ENCODE measurements at regions not wholly inside any gene's neighbourhood (a gene's known extent, or its start where the extent isn't known, plus 50 kb on each side); places are given as distances from the start of the nearest gene placed in this dataset.

DNA sequence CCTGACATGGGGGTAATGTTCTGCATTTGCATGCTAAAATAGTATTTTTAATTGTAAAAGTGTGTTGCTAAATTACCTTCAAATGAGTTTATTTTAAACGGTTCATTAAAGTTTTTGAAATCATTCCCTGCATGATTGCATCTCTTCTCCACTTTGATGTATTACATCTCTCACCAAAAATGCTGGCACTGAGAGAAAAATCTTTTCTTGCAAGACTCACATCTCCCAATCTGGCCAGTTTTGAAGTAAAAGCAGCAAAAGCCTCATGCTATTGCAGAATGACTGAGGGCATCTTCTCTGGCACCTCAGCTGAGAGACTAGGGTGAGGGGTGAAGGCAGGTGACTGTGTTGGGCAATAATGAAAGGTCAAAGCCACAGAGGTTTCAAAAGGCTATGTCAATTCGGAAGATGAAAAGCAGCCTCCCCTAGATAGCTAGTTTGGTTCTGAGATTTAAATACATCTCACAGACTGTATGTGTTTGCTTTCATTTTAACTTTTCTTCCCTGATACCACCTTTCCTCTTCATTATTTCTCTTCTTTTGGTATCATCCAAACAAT lies 292.2 kb upstream of the RAG2 start:
- no peak for DNase-seq (ENCODE audit: low read depth in 3 of 3)

DNA sequence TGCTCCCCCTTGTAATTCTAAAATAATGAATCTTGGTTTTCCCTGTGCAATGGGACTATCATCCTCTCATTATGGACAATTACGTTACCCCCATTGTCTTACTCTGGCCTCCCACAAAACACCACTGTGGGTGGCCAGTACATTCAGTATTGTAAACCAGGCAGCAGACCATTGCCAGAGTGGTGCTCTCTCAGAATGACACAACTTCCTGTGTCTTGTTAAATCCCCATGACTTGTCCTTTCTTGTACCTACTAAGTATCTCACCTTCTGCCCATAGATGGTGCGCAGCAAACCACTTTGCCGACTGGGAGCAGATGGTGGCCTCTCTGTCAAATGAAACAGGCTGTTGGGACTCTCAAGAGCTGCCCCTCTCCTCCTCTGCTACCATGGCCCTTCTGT lies 287.1 kb upstream of the RAG2 start:
- no peak for DNase-seq (ENCODE audit: low read depth in 3 of 3)

DNA sequence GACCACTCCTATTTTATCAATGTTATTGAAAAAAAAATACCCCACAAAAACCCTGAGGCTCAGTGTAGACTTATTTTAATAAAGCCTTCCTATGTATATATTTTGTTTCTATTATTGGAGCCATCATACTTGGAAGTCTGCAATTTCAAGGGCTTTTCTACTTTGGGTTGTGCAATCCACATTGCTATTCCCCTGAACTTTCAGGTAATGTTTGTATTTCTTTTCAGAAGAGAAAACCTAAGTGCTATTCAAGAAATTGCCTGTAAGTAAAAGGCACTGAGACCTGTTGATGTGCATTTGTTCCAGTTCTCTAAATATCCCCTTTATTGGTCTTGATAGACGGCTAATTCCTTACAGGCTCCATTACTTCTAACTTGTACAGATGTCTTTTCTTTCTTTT lies 280.7 kb upstream of the RAG2 start:
- DNase-seq (ENCODE audit: low read depth in 3 of 3) = no peak

DNA sequence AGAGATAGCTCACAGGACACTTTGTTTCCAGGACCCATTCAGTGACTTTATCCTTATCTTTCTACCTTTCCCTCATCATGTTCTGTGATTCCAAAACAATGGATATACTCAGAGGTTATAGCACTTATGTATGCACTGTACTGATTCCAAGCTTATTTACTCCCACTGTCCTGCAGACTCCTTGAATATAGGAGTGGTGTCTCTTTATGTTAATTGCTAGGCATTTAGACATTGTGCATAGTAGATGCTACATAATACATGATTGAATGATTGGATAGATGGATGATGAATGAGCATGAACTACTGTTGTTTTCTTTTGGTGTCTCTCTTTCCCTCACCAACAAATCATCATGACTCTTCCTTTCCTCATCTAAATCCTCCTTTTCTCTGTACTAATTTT lies 279.1 kb upstream of the RAG2 start:
- no peak for DNase-seq (ENCODE audit: low read depth in 3 of 3)

DNA sequence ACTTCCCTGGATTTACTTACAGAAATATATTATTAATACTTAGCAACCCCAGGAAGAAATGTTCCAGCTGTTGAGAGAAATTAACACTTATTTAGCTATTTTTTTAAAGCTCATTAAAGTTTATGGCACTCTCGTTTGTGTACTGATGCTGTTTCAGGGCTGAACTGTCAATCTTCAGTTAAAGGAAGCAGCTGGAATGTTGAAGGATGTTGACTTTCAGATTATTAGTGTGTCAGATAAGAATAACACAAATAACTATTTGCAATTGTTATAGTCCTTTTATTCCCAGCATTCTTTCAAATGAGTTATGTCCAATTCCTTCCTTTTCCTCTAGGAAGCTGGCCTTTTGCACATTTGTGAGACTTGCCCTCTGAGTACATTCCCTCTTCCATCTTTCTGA lies 278.2 kb upstream of the RAG2 start:
- DNase-seq (ENCODE audit: low read depth in 3 of 3) = no peak

DNA sequence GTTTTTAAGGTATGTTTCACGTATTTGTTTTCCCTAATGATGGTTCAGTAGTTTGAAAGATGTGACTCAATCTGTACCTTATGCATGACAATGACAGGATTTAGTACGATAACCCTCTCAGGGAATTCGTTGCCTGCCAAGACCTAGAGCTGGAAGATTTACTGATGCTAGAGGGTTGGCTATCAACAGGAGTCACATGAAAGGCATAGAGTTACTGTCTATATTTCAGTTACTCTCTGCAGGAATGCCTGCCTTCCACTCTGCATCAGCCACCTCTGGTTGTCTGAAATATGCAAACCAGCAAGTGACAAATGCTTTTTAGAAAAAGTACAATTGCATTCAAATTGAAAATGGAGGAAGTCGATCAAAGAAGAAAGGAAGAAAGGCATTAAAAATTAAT lies 276.3 kb upstream of the RAG2 start:
- no peak for DNase-seq (ENCODE audit: low read depth in 3 of 3)

DNA sequence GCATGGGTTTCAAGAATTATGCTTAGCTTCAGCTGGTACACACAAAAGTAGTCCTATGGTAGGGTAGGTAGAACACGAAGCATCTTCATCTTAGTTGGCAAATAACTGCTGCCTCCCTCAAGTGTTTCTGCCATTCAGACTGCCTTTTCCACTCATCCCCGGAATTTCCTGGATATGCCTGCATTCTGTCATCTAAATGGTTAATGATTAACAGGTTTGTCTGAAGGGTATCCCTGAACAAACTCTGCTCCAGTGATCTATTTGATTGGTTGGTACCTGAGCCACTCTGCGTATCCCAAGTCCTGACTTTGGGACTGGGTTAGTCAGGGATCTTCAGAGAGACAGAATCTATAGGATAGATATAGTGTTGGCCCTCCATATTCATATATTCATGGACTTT lies 272.3 kb upstream of the RAG2 start:
- no peak for DNase-seq (ENCODE audit: low read depth in 3 of 3)

DNA sequence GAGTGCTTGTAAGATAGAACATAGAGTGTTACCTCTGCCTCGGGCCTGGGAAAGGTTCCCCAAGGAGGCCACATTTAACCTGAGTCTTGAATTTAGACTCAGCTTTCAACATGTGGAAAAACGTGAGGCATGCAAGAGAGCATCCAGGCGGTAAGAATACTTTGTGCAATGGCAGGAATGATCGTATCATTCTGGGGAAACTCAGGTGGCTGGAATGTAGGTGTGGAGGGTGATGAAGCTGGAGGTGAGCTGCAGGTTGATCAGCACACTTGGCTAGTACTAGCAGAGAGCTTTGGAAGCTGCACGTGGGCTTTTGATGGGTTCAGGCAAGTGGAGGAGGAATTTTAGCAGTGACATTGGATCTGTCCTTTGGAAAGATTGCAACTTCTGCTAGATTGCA lies 270.3 kb upstream of the RAG2 start:
- DNase-seq (ENCODE audit: low read depth in 3 of 3) = no peak

DNA sequence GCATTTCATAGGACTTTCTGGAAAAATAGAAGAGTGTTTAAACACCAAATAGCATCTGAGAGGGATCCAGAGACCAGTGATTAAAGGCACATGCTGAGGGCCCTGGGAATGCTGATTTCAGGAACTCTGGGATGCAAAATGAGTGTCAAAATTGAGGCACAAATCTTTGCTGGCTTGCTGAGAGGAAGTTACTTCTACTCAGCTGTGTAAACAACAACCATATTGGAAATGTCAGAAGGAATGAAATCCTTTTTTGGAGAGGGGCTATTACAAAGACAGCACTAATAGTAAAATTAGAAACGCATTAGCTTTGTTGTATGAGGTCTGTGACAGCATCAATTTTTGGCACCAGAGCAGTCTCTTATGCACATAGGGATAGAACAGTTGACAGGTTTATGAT lies 267.8 kb upstream of the RAG2 start:
- no peak for DNase-seq (ENCODE audit: low read depth in 3 of 3)

DNA sequence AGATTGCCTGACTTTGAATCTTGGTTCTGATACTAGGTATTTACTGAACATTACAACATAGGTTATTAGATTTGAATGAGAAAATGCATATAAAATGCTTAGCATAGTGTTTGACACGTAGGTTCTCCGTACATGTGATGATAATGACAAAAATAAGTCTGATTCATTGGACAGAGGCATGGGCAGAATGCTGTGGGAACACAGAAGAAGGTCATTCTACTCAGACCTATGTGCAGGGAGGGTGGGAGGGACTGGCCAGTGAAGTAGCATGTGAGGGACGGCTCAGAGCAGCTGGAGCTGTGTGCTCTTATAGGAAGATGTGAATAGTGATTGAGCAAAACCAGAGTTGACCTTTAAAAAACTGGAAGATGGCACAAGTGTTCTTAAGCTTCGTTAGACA lies 256.8 kb upstream of the RAG2 start:
- no peak for DNase-seq (ENCODE audit: low read depth in 3 of 3)

DNA sequence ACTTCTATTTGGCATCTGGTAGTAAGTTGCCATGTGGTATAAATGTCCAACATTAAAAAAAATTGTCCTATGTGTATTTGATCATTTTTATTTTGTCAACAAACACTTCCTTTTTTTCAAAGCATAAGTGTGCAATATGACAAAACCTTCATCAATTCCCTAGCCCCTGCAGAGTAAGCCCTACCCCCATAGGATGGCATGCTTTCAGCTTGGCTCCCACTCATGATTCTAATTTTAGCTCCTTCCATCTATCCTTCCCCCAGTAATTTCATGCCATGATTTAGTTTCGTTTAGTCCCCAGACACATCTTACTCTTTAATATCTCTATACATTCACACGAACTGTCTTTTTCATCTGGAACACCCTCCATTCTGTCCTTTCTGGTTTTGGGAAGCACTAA lies 250.6 kb upstream of the RAG2 start:
- no peak for DNase-seq (ENCODE audit: low read depth in 3 of 3)

DNA sequence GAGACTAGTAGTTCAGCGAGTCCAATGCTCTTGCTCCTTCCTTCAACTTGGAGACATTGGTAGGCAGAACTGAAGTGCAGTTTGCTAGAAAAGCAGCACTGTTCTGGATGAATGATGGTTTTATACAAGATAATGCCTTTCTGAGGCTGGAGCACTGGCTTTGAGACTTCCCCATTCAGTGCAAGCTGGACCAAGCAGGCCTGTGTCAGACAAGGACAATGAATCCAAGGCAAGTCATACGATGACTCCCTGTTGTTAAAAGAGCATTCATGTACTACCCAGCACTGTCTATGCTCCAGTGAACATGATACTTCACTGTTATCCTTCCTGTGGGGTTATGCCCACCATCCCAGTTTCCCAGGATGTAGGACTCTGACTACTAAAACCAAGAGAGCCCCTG lies 242.3 kb upstream of the RAG2 start:
- no peak for DNase-seq (ENCODE audit: low read depth in 3 of 3)

DNA sequence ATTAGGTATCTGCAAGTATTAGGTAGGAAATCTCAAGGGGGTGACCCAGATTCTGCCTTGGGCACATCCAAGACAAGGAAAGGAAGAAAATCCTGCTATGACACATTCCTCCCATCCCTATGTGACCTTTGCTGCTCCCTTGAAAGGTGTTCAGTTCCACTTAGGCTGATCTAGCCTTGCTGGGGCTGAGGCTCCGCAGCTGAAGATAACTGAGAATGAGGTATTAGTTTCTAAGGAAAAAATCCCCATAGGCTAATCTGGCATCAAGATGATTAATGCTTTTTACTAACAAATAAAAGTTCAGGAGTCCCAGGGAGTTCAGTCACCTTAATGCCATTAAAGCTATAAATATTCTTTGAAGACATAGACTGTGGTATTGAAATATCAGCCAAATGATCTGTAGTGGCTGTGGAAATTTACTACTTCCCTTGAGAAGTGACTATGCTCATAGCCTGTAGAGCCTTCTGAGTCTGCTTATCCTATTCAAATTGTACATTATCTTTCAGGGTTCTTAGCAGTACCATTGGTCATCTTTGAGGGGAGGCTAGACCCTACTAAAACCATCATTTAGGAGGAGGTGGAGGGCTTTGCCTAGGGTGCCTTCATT lies 239.9 kb upstream of the RAG2 start:
- no peak for DNase-seq (ENCODE audit: low read depth in 3 of 3)

DNA sequence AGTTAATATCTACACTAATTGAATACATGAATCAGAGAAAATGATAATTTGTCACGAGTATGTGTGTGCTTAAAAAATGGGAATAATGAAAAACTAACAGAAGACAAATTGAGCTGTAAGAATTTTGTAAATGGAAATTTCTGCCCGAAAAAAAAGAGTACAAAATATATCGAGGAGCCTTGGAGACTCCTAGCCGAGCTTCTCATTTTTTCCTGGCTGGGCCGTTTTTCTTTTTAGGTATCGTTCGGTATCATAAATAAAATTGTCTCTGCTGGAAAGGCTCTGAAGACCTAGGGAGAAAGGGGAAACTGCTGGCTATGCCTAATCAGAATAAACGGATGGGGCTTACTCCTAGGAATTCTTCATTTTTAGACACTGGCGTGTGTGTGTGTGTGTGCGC lies 227.2 kb upstream of the RAG2 start:
- no peak for DNase-seq (ENCODE audit: low read depth in 3 of 3)

DNA sequence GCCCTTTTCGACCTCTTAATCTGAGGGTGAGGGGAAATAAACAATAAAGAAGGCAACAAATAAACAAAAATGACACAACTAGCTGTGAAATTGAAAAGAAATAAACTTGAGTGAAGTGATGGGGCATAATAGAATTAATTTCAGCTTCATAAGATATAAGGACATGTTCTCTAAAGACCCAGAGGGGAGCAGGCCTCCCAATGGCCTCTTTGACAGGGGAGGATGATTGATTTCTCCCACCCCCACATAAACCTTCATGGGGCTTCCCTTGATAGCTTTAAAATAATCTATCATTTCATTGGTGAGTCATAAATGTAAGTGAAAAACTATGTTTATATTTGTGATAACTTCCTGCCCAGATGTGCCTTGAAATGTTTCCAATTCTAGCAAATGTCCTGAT lies 226.3 kb upstream of the RAG2 start:
- DNase-seq (ENCODE audit: low read depth in 3 of 3) = no peak

DNA sequence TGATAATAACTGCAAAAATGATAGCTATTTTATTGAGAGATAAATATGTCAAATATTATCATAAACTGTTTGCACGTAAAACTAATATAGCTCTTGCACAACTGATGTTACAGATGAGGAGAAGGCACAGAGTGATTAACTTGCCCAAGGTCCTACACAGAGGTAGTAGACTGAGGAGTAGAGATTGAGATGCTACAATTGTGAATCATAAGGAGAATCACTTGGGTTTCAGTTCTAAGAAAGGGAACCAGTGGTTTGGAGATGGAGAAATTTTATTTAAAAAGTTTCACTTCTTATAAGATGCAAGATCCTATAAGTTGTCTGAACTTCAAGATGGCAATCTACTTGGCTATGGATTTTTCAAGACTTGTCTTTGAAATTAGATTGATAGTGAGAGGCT lies 224.8 kb upstream of the RAG2 start:
- no peak for DNase-seq (ENCODE audit: low read depth in 3 of 3)

DNA sequence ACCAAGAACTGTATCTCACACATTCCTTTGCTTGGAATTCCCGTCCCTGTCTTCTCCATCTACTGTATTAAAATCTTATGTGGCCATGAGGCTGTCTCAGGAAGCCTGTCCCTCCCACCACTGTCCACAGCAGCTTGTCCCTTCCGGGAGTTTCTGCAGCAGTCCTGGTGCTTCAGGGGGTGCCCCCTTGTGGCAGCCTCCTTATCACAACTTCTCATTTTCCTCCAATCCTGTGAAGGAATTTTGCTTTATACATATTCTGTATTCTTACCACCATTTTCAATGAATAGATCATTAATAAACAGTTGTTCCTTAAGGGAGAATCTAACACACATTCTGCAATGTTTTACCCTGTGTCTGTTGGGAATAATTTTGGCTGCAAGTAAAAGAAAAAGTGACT lies 220.4 kb upstream of the RAG2 start:
- DNase-seq (ENCODE audit: low read depth in 3 of 3) = no peak

DNA sequence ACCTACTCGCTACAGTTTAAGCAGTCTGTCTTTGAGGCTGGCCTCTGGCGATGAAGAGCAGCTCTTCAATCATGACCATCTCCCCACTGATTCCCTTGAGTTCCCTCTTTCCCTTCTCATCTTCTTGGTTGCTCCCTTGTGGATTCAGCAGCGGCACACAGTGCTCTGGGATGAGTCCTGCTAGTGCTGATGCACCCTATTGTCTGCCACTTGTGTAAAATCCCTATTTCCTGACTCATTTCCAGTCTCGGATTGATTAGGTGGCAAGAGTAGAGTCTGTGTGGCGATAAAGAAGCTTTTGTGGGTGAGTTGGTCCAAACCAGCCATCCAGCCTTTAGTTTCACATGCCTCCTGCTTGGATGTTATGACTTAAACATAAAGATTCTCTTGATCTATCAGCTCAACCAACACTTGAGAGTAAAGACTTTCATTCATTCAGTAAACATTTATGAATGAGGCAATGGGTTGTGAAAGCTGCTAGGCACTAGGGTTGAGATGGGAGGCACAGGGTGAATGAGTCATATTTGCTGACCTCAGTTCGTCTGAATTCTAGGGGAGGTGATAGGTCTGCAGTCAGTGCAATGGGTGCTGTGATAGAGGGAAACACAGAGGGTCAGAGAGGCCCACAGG lies 219.4 kb upstream of the RAG2 start:
- DNase-seq (ENCODE audit: low read depth in 3 of 3) = no peak

DNA sequence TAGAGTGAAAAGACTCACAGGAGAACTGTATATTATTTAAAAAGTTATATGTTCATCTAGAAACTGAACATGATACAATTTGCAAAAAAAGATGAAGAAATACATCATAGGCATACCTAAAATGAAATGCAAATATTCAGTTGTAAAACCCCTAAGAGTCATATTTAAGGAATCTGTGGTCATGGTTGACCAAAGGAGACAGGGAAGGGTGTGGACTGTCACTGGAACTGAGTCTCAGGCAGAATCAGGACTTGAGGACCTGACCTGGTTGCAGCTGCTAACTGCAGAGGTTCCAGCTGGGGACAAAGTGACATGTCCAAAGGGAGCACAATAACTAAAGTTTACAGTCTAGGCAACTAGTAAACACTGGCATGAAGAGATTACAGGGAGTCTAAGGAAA lies 211.3 kb upstream of the RAG2 start:
- no peak for DNase-seq (ENCODE audit: low read depth in 3 of 3)

DNA sequence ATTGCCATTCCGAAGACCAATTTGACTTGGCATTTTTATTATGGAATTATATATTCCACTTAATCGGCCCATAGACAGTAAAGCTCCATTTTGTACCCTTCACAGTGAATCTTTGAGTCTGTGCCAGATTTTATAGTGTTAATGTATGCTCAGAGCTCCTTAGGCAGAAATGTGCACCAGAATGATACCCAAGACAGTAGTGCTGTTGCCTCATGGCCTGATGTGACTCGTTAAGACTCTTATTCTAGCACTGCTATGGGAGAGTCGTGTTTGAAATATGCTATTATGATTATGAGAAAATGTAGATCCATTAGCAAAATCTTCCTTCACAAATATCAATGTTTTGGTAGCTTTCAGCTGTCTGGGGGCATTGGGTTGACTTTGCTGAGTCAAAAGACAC lies 209.8 kb upstream of the RAG2 start:
- DNase-seq (ENCODE audit: low read depth in 3 of 3) = no peak

DNA sequence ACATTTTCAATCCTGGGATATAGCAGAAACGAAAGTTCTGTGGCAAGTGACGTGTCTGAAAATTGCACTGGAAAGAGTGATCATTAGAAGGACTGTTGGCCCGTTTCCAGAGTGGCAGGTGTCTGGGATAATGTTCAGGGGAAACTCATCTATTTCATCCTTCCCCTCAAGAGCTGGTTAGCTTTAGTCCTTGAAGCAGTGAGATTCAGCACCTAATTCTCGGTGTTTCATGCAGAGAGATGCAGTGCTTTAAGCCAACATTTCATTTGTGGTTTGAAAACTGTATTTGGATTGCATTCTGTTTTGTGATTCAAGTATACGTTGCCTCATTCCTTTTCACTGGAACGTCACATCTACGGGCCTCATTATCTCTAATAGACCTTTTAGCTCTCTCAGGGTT lies 205.0 kb upstream of the RAG2 start:
- no peak for DNase-seq (ENCODE audit: low read depth in 3 of 3)

DNA sequence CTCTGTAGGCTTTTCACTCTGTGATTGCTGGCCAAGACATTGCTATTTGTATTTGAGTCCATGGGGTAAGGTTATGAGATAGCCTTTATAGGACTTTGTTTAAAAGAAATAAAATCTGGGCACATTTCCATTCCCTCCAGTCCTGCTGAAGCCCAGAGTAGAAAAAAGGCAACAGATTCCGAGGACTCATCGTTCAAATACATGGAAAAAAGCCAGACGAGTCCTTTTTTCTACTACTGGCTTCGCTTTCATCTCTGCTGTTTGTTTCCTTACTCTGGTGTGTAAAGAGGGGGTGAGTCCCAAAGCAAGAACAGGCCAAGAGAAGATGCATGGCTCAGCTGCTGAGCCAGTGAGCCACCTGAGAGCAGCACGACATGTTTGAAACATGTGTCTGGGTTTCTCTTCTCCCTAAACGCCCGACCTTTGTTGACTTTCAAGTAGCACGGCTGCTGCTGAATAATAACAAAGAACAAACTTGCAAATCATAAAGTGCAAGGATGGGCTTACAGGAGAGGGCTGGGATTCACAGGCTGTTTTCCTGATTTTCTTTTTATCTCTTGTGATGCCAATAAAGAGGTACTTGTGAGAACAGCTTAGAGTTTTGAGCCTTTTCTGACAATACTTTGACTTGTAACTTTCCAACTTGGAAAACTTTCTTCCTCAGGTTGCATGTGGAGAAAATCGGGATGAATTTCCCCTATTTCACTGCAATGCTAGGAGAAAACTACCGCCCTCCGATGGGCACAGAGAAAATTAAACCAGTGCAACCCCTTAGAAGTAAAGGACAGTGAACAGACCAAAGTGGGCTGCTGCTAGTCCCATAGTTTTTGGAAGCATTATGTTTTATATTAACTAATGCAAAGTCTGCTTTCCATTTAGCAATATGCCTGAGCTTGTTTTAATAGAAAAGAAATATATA lies 195.2 kb upstream of the RAG2 start:
- DNase-seq (ENCODE audit: low read depth in 3 of 3) = no peak

DNA sequence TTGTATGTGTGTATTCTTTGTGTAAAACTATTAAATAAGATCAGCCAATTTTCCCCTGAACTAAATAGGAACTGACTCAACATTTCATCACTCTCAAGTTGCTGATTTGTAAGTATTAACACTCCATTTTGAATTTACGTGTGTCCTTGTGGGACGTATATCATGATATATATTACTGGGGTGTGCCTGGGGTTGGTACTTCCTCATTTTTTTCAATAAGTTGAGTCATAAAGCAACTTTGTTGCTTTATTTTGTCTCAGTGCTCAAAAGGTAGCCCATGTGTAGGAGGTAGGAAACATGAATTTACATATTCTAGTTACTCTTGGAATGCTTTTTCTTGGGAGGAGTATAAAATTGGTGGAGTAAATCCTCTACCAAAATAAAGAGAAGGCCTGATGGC lies 193.9 kb upstream of the RAG2 start:
- DNase-seq (ENCODE audit: low read depth in 3 of 3) = no peak
